NT2/D1 (cell line): ENCODE measurements at regions not wholly inside any gene's neighbourhood (a gene's known extent, or its start where the extent isn't known, plus 50 kb on each side); places are given as distances from the start of the nearest gene placed in this dataset.

Experiments
- YY1 ChIP-seq: IDR thresholded peaks from 2 replicates; pipeline ENCODE4 v1.6.1; 2011; ENCODE audit not compliant: insufficient read length, insufficient read depth
- ZNF274 ChIP-seq: IDR thresholded peaks from 2 replicates; pipeline ENCODE4 v1.6.1; 2011; ENCODE audit warnings: mild to moderate bottlenecking, low read depth, low read length

GRCh38 chr2:147506889-147507288 lies 337.9 kb upstream of the ACVR2A start:
- TF ChIP-seq ZNF274: no peak
- no peak for TF ChIP-seq YY1
